Central memory CD8-positive, alpha-beta T cell (primary cell): ENCODE measurements at regions not wholly inside any gene's neighbourhood (a gene's known extent, or its start where the extent isn't known, plus 50 kb on each side); places are given as distances from the start of the nearest gene placed in this dataset.

Experiments
- ATAC-seq: fragments of 150-1000 bp; cut with Tn5 transposase; replicated peaks from 2 replicates; pipeline ENCODE4 v1.10.0; 2022; ENCODE audit warnings: mild to moderate bottlenecking, moderate FRiP score, moderate number of reproducible peaks; ENCODE audit not compliant: poor library complexity, severe bottlenecking; ENCODE audit errors: extremely low read depth
- DNase-seq, 2 donors: peaks; one replicate each; pipeline ENCODE4 v3.0.0; 2021; ENCODE audit warnings: low spot score in 2 of 2
- H3K27ac Mint-ChIP-seq: one replicate; pipeline ENCODE4 v1.8.0; 2022; ENCODE audit warnings: low read depth, mild to moderate bottlenecking, moderate library complexity, mixed read lengths
- H3K27me3 Mint-ChIP-seq: one replicate; pipeline ENCODE4 v1.8.0; 2022; ENCODE audit warnings: mixed read lengths
- H3K36me3 Mint-ChIP-seq: one replicate; pipeline ENCODE4 v1.8.0; 2022; ENCODE audit warnings: mild to moderate bottlenecking, moderate library complexity, mixed read lengths; ENCODE audit not compliant: insufficient read depth
- H3K4me1 Mint-ChIP-seq: one replicate; pipeline ENCODE4 v1.8.0; 2022; ENCODE audit warnings: mixed read lengths
- H3K4me3 Mint-ChIP-seq: one replicate; pipeline ENCODE4 v1.8.0; 2022; ENCODE audit warnings: mild to moderate bottlenecking, moderate library complexity, mixed read lengths
- H3K9me3 Mint-ChIP-seq: one replicate; pipeline ENCODE4 v1.8.0; 2022; ENCODE audit warnings: mixed read lengths

GRCh38 chr9:126017758-126018157 lies 270.6 kb downstream of the PBX3 start:
- Mint-ChIP-seq H3K9me3 (no peaks in the 10 kb centered on the region), H3K27ac (no peak overlapping the region), H3K27me3 (peaks cover 27% of the 10 kb centered on the region), H3K36me3 (no peaks in the 10 kb centered on the region), H3K4me1 (no peaks in the 10 kb centered on the region), H3K4me3 (no peak overlapping the region)
- no peak for DNase-seq
- ATAC-seq = no peak

- no peaks in the 10 kb centered on the region for H3K36me3 Mint-ChIP-seq
- no peak overlapping the region for H3K27ac Mint-ChIP-seq
- no peaks in the 10 kb centered on the region for H3K9me3 Mint-ChIP-seq
- no peak for ATAC-seq
- H3K4me1 Mint-ChIP-seq = no peaks in the 10 kb centered on the region
- no peak for DNase-seq
- H3K4me3 Mint-ChIP-seq = no peak overlapping the region
- peaks cover 17% of the 10 kb centered on the region for H3K27me3 Mint-ChIP-seq
Measured at GRCh38 chr9:126020836-126021235, 273.7 kb downstream of the PBX3 start.

GRCh38 chr9:126023962-126024361 lies 276.8 kb downstream of the PBX3 start:
- ATAC-seq (no peak), DNase-seq (no peak)
- Mint-ChIP-seq H3K4me1 (no peaks in the 10 kb centered on the region), H3K9me3 (no peaks in the 10 kb centered on the region), H3K27ac (no peak overlapping the region), H3K36me3 (no peaks in the 10 kb centered on the region), H3K27me3 (peaks cover 17% of the 10 kb centered on the region), H3K4me3 (no peak overlapping the region)

GRCh38 chr9:126024581-126025230 lies 277.5 kb downstream of the PBX3 start:
- Mint-ChIP-seq H3K36me3 (no peaks in the 10 kb centered on the region), H3K9me3 (no peaks in the 10 kb centered on the region), H3K27ac (no peak overlapping the region), H3K27me3 (peaks cover 18% of the 10 kb centered on the region), H3K4me3 (no peak overlapping the region), H3K4me1 (no peaks in the 10 kb centered on the region)
- ATAC-seq (no peak), DNase-seq (no peak)

- H3K27ac Mint-ChIP-seq = no peak overlapping the region
- no peak overlapping the region for H3K4me3 Mint-ChIP-seq
- no peaks in the 10 kb centered on the region for H3K4me1 Mint-ChIP-seq
- ATAC-seq (no peak), DNase-seq (no peak)
- H3K9me3 Mint-ChIP-seq = no peaks in the 10 kb centered on the region
- H3K27me3 Mint-ChIP-seq = peaks cover 24% of the 10 kb centered on the region
- H3K36me3 Mint-ChIP-seq = no peaks in the 10 kb centered on the region
Measured at GRCh38 chr9:126025991-126026390, 278.8 kb downstream of the PBX3 start.

GRCh38 chr9:126027566-126027965 lies 280.4 kb downstream of the PBX3 start:
- Mint-ChIP-seq H3K9me3 (no peaks in the 10 kb centered on the region), H3K27me3 (peaks cover 27% of the 10 kb centered on the region), H3K36me3 (no peaks in the 10 kb centered on the region), H3K4me3 (no peak overlapping the region), H3K4me1 (no peaks in the 10 kb centered on the region), H3K27ac (no peak overlapping the region)
- no peak for ATAC-seq
- no peak for DNase-seq

- Mint-ChIP-seq H3K36me3 (no peaks in the 10 kb centered on the region), H3K27ac (no peak overlapping the region), H3K4me1 (no peaks in the 10 kb centered on the region), H3K9me3 (no peaks in the 10 kb centered on the region), H3K4me3 (no peak overlapping the region), H3K27me3 (peaks cover 35% of the 10 kb centered on the region)
- DNase-seq (no peak), ATAC-seq (no peak)
Measured at GRCh38 chr9:126028746-126029145, 281.6 kb downstream of the PBX3 start.

GRCh38 chr9:126030716-126031115 lies 283.5 kb downstream of the PBX3 start:
- Mint-ChIP-seq H3K27me3 (peaks cover 55% of the 10 kb centered on the region), H3K4me3 (no peak overlapping the region), H3K9me3 (no peaks in the 10 kb centered on the region), H3K4me1 (no peaks in the 10 kb centered on the region), H3K27ac (no peak overlapping the region), H3K36me3 (no peaks in the 10 kb centered on the region)
- ATAC-seq = no peak
- no peak for DNase-seq

- Mint-ChIP-seq H3K4me1 (no peaks in the 10 kb centered on the region), H3K27me3 (peaks cover 57% of the 10 kb centered on the region), H3K27ac (no peak overlapping the region), H3K36me3 (no peaks in the 10 kb centered on the region), H3K9me3 (no peaks in the 10 kb centered on the region), H3K4me3 (no peak overlapping the region)
- DNase-seq (no peak), ATAC-seq (no peak)
Measured at GRCh38 chr9:126031116-126031515, 283.9 kb downstream of the PBX3 start.

- peaks cover 57% of the 10 kb centered on the region for H3K27me3 Mint-ChIP-seq
- H3K4me1 Mint-ChIP-seq = no peaks in the 10 kb centered on the region
- no peak for DNase-seq
- no peaks in the 10 kb centered on the region for H3K36me3 Mint-ChIP-seq
- H3K9me3 Mint-ChIP-seq = no peaks in the 10 kb centered on the region
- no peak for ATAC-seq
- H3K4me3 Mint-ChIP-seq = no peak overlapping the region
- H3K27ac Mint-ChIP-seq = no peak overlapping the region
Measured at GRCh38 chr9:126032135-126032534, 285.0 kb downstream of the PBX3 start.

- Mint-ChIP-seq H3K9me3 (no peaks in the 10 kb centered on the region), H3K27me3 (peaks cover 57% of the 10 kb centered on the region), H3K27ac (no peak overlapping the region), H3K36me3 (no peaks in the 10 kb centered on the region), H3K4me3 (no peak overlapping the region), H3K4me1 (no peaks in the 10 kb centered on the region)
- DNase-seq = no peak
- no peak for ATAC-seq
Measured at GRCh38 chr9:126033318-126033717, 286.1 kb downstream of the PBX3 start.

- no peaks in the 10 kb centered on the region for H3K36me3 Mint-ChIP-seq
- H3K4me3 Mint-ChIP-seq = no peak overlapping the region
- ATAC-seq (no peak), DNase-seq (no peak)
- peaks cover 57% of the 10 kb centered on the region for H3K27me3 Mint-ChIP-seq
- no peaks in the 10 kb centered on the region for H3K4me1 Mint-ChIP-seq
- H3K27ac Mint-ChIP-seq = no peak overlapping the region
- no peaks in the 10 kb centered on the region for H3K9me3 Mint-ChIP-seq
Measured at GRCh38 chr9:126033956-126034355, 286.8 kb downstream of the PBX3 start.

GRCh38 chr9:126036881-126037291 lies 289.7 kb downstream of the PBX3 start:
- no peaks in the 10 kb centered on the region for H3K4me1 Mint-ChIP-seq
- no peak for DNase-seq
- H3K9me3 Mint-ChIP-seq = peaks cover under 1% of the 10 kb centered on the region
- H3K36me3 Mint-ChIP-seq = no peaks in the 10 kb centered on the region
- H3K27ac Mint-ChIP-seq = no peak overlapping the region
- peaks cover 52% of the 10 kb centered on the region for H3K27me3 Mint-ChIP-seq
- ATAC-seq = no peak
- H3K4me3 Mint-ChIP-seq = no peak overlapping the region
